Small intestine (tissue), 7 donors: ENCODE measurements at regions not wholly inside any gene's neighbourhood (a gene's known extent, or its start where the extent isn't known, plus 50 kb on each side); places are given as distances from the start of the nearest gene placed in this dataset.

Source experiments
- DNase-seq, 2 donors: peaks; one replicate each; pipeline versions ENCODE4 v3.0.0 to v3.0.0-alpha.2; 2013
- FAIRE-seq: peaks from 2 replicates; lab custom pipeline; 2012; peaks lifted over from hg19 to GRCh38; lab: Jason Lieb, UNC
- H3K27ac ChIP-seq, 3 donors: one replicate each; pipeline ENCODE4 v1.5.1; 2013; ENCODE audit warnings: low read length in 2 of 3, mild to moderate bottlenecking in 2 of 3, control low read depth in 1 of 3, inconsistent platforms in 1 of 3, low read depth in 1 of 3, moderate library complexity in 1 of 3
- H3K27me3 ChIP-seq, 3 donors: one replicate each; pipeline ENCODE4 v1.6.1; 2013; ENCODE audit warnings: low read length in 3 of 3, inconsistent platforms in 1 of 3; ENCODE audit not compliant: control insufficient read depth in 3 of 3, insufficient read depth in 3 of 3
- H3K36me3 ChIP-seq, 3 donors: one replicate each; pipeline ENCODE4 v1.6.1; 2013; ENCODE audit warnings: low read length in 3 of 3, inconsistent platforms in 1 of 3, low read depth in 1 of 3, mild to moderate bottlenecking in 1 of 3, moderate library complexity in 1 of 3; ENCODE audit not compliant: control insufficient read depth in 3 of 3, insufficient read depth in 2 of 3
- H3K4me1 ChIP-seq, 3 donors: one replicate each; pipeline ENCODE4 v1.6.1; 2013; ENCODE audit warnings: low read length in 2 of 3, inconsistent platforms in 1 of 3, low read depth in 1 of 3, mild to moderate bottlenecking in 1 of 3, moderate library complexity in 1 of 3; ENCODE audit not compliant: control insufficient read depth in 3 of 3, insufficient read depth in 2 of 3
- H3K4me3 ChIP-seq, 3 donors: one replicate each; pipeline ENCODE4 v1.5.1; 2013; ENCODE audit warnings: low read length in 3 of 3, control low read depth in 1 of 3, inconsistent platforms in 1 of 3, low read depth in 1 of 3, mild to moderate bottlenecking in 1 of 3, moderate library complexity in 1 of 3
- H3K9me3 ChIP-seq, 2 donors: one replicate each; pipeline ENCODE4 v1.6.1; 2013; ENCODE audit warnings: low read depth in 1 of 2, low read length in 1 of 2; ENCODE audit not compliant: control insufficient read depth in 2 of 2, insufficient read depth in 1 of 2
- WGBS, 3 donors: extraction: QIAGEN DNeasy Blood & Tissue Kit; methylation state at CpG; one replicate each; pipeline ENCODE4 v1.1.7; 2013; 5-methylcytosine and 5-hydroxymethylcytosine counted together
- donor health status: healthy with polysubstance abuse.
- donor health status: control.
- donor health status: control.
- donor health status: Bipolar disorder and iron deficiency.
- donor health status: healthy.

DNA sequence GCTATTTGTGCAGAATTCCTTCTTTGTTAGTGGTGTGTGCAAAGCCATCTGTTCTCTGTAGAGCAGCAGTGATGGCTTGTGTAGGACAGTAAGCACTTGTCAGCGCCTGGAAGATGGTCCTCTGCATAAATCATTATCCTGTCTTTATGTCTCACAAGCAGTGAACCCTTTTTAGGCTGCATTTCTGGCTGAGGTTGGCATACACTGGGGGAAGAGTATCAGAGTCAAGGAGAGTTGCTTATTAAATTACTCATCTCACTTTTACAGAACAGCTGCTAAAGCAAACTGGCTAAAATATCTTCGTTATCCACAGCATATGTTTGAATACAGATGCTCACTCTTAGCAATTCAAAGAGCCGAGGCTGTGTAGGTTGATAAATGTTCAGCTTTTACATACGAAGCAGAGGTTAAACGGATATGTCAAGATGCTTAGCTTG, 54.6 kb upstream of the NCAM2 start:
- no peaks in the 10 kb centered on the region for H3K36me3 ChIP-seq
- DNase-seq, result no peak
- FAIRE-seq, result no peak
- WGBS, 3 donors, result 56 to 63% (median 56%) methylated on average over 5 of the region's 5 CpGs
- no peaks in the 10 kb centered on the region for H3K27me3 ChIP-seq
- no peaks in the 10 kb centered on the region for H3K4me1 ChIP-seq
- peaks cover 0 to 2% of the 10 kb centered on the region in 2 donors for H3K9me3 ChIP-seq
- no peak overlapping the region for H3K4me3 ChIP-seq
- H3K27ac ChIP-seq, result no peak overlapping the region

DNA sequence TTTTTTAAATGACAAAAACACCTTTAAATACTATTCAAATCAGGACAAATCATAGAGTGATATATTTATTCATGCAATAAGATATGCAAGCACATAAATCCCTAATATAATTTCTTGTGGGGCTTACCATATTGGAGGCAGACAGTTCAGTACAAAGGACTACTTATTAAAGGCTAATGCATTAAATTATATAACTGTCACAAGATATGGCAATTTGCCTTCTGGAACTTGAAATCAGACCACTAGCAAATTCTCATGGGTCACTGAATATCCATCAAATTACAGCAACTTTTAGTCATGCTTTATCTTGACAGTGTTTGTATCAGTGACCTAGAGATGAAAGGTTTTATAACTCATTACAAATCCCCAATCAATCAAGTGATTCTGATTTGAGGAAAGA, 54.1 kb upstream of the NCAM2 start:
- DNase-seq (no peak), FAIRE-seq (no peak)
- Histone ChIP-seq H3K9me3 (peaks cover 0 to 2% of the 10 kb centered on the region in 2 donors), H3K4me1 (no peaks in the 10 kb centered on the region), H3K36me3 (no peaks in the 10 kb centered on the region), H3K4me3 (no peak overlapping the region), H3K27me3 (no peaks in the 10 kb centered on the region), H3K27ac (no peak overlapping the region)

DNA sequence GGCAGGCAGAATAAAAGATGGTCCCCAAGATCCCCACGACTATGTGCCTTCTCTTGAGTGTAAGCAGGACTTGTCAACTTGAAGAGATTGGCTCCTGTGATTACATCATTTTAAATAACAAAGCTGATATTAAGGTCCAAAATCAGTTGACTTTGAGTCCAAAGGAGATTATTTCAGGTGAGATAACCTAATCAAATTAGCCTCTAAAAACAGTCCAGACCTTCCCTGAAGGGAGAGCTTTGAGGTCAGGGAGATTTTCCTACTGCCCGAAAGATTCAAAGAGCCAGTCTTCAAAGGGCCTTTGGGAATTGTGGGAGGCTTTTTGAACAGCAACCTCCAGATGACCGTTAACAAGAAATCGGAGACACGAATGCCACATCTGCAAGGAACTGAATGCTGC, 51.5 kb upstream of the NCAM2 start:
- no peak overlapping the region for H3K27ac ChIP-seq
- no peaks in the 10 kb centered on the region for H3K36me3 ChIP-seq
- WGBS, 3 donors, result 64 to 78% (median 72%) methylated on average over 5 of the region's 5 CpGs
- no peak overlapping the region for H3K4me3 ChIP-seq
- peaks cover 0 to 2% of the 10 kb centered on the region in 2 donors for H3K9me3 ChIP-seq
- no peak for FAIRE-seq
- H3K27me3 ChIP-seq, result no peaks in the 10 kb centered on the region
- H3K4me1 ChIP-seq, result no peaks in the 10 kb centered on the region
- DNase-seq, result no peak
